ENCODE measurements at regions not wholly inside any gene's neighbourhood (a gene's known extent, or its start where the extent isn't known, plus 50 kb on each side); places are given as distances from the start of the nearest gene placed in this dataset.
"Not testable (repeated sequence)": the region's sequence is repeated elsewhere in the genome, so short reads cannot be mapped to it uniquely, and the experiment has no call there.

DNA sequence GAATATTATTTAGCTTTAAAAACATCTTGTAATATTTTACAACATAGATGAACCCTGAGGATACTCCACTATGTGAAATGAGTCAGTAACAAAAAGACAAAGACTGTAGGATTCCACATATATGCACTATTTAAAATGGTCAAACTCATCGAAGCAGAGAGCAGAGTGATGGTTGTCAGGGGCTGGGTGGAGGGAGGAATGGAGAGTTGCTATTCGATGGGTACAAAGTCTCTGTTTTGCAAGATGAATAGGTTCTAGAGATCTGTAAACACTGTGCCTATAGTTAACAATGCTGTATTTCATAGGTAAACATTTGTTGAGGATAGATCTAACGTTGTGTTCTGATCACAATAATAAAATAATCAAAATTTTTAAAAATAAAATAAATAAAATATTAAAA lies 1675.9 kb upstream of the CELF4 start:
- DNase-seq (ENCODE audit: low read depth) = no peak
- H3K4me3 ChIP-seq (ENCODE audit: low read depth, low read length) = no peak overlapping the region

DNA sequence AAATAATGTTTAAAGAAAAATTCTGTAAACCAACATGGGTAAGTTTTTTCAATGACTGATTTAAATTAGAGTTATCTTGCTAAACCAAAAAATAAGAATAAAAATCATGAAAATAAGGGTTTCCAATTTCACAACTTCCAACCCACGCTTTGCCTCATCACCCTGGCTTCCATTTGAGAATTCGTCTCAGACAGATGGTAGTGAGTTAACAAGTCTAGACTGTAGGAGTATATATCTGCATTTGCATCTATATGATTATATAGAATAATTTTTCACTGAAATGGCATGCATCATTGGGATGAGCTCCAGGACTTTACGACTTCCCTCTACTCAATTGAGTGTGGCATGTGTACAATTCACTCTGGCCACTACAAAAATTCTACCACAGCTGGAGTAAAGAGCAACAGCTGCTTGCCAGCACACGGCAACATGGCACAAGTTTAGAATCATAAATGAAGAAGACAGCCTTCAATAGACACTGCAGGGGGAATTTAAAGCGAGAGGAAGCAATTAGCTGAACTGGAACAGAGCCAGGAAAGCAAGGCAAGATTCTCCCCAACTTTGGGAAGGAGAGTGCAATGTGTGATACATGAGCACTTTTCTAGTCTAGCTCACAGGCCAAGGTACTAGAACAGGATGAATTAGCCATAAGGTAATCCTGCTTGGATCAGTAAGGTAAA lies 1673.5 kb upstream of the CELF4 start:
- TF ChIP-seq, protein P1, sequence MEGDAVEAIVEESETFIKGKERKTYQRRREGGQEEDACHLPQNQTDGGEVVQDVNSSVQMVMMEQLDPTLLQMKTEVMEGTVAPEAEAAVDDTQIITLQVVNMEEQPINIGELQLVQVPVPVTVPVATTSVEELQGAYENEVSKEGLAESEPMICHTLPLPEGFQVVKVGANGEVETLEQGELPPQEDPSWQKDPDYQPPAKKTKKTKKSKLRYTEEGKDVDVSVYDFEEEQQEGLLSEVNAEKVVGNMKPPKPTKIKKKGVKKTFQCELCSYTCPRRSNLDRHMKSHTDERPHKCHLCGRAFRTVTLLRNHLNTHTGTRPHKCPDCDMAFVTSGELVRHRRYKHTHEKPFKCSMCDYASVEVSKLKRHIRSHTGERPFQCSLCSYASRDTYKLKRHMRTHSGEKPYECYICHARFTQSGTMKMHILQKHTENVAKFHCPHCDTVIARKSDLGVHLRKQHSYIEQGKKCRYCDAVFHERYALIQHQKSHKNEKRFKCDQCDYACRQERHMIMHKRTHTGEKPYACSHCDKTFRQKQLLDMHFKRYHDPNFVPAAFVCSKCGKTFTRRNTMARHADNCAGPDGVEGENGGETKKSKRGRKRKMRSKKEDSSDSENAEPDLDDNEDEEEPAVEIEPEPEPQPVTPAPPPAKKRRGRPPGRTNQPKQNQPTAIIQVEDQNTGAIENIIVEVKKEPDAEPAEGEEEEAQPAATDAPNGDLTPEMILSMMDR (IDR thresholded peaks at IDR 0.05; ENCODE audit: insufficient read depth, low read depth, low read length) = no peak
- H3K4me3 ChIP-seq (ENCODE audit: low read depth, low read length) = no peak overlapping the region
- no peak for DNase-seq (ENCODE audit: low read depth)

More for the DNA sequence above, 1675.9 kb upstream of the CELF4 start:
- TF ChIP-seq, protein P1 (IDR thresholded peaks at IDR 0.05; ENCODE audit: insufficient read depth, low read depth, low read length) = no peak

DNA sequence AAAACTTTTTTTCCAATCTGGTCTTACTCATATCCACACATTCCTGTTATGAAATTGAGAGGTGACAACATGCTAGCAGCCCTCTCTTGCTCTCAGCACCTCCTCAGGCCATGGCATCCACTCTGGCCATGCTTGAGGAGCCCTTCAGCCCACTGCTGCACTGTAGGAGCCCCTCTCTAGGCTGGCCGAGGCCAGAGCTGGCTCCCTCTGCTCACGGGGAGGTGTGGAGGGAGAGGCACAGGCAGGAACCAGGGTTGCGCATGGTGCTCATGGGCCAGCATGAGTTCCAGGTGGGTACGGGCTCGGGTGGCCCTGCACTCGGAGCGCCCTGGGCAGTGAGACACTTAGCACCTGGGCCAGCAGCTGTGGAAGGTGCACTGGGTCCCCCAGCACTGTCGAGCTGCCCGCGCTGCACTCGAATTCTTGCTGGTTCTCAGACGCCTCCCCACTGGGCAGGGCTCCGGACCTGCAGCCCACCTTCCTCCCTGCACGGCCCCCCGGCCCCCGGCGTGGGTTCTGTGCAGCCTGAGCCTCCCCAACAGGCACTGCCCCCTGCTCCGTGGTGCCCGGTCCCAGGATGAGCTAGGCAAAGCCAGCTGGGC lies 1669.6 kb upstream of the CELF4 start:
- DNase-seq (ENCODE audit: low read depth) = no peak
- TF ChIP-seq, protein P1 (IDR thresholded peaks at IDR 0.05; ENCODE audit: insufficient read depth, low read depth, low read length) = no peak
- no peak overlapping the region for H3K4me3 ChIP-seq (ENCODE audit: low read depth, low read length)

DNA sequence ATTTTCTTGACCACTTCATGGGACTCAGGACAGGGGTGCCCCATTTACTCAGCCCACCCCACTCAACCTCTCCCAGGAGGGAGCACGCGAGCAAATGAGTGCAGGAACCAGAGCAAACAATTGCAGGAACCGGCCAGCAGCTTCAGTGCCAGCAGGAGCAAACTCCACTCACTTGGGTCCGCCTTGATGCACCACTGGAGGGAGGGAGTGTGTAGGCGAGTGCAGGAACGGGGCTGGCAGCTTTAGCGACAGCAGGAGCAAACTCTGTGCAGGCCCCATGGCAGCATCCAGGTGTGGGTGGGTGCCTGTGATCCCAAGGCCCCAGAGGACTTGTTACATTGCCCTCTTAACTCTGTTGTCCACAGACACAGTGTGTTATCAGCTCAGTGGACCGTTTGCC lies 1667.3 kb upstream of the CELF4 start:
- TF ChIP-seq, protein P1 (IDR thresholded peaks at IDR 0.05; ENCODE audit: insufficient read depth, low read depth, low read length) = no peak
- no peak overlapping the region for H3K4me3 ChIP-seq (ENCODE audit: low read depth, low read length)
- no peak for DNase-seq (ENCODE audit: low read depth)

DNA sequence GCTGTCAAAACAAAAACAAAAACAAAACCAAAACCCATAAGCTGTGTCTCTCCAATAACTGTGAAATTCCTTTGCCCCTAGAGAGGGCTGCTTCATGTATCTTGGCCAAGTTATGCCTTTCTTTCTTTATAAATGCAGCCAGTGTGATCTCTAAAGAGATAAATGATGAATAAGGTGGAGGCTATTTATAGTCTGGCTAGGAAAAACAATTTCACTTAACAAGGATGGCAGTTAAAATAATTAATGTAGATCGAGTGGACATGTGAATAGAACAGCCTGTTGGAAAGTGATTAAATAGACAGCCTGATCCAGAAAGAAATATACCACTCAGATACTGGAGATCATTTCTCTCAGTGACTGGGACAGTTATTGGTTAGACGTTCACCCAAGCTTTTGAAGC lies 1666.9 kb upstream of the CELF4 start:
- no peak for DNase-seq (ENCODE audit: low read depth)
- TF ChIP-seq, protein P1 (IDR thresholded peaks at IDR 0.05; ENCODE audit: insufficient read depth, low read depth, low read length) = no peak
- no peak overlapping the region for H3K4me3 ChIP-seq (ENCODE audit: low read depth, low read length)

DNA sequence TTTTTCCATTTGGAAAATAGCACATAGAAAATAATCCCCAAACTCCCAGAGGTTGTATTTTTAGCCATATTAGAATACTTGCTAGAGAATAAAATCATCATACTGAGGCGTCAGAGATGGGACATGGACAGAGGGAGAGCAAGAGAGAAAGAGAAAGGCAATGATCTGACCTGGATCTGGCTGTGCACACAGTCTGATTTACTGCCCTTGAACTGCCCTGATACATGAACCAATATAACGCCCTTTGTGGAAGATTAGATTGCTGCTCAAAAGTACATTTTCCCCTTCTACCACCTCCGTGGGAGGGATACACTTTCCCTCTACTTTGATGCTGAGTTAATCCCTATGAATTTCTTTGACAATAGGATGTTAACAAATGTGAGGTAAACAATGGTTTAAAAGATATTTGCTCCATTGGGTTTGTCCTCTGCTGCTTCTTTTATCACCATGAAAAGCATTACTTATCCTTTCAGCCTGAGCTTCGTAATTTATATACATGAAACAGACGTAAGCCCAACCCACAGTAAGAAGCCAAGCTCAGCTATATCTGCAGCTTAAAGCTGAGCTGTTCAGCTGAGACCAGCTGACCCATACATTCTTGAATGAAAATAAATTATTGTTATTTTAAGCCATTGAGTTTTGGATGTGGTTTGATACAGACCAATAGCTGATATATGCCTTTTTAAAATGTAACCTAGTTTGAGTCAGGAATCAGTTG lies 1664.6 kb upstream of the CELF4 start:
- TF ChIP-seq, protein P1 (IDR thresholded peaks at IDR 0.05; ENCODE audit: insufficient read depth, low read depth, low read length) = no peak
- DNase-seq (ENCODE audit: low read depth) = no peak
- H3K4me3 ChIP-seq (ENCODE audit: low read depth, low read length) = no peak overlapping the region

DNA sequence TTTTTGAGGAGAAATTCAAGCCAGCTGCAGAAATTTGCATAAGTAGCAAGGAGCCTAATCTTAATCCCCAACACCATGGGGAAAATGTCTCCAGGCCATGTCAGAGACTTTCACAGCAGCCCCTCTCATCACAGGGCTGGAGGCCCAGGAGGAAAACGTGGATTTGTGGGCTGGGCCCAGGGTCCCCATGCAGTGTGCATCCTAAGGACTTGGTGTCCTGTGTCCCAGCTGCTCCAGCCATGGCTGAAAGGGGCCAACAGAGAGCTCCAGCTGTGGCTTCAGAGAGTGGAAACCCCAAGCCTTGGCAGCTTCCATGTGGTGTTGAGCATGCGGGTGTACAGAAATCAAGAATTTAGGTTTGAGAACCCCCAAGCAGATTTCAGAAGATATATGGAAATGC lies 1662.2 kb upstream of the CELF4 start:
- DNase-seq (ENCODE audit: low read depth); H3K4me3 ChIP-seq (ENCODE audit: low read depth, low read length): not testable (repeated sequence)

Measured in fibroblast of villous mesenchyme (primary cell).